Heart right ventricle (tissue), 16 donors: ENCODE measurements at regions not wholly inside any gene's neighbourhood (a gene's known extent, or its start where the extent isn't known, plus 50 kb on each side); places are given as distances from the start of the nearest gene placed in this dataset.

Source experiments
- ATAC-seq, 8 donors: fragments of 200-7000 bp; cut with Tn5 transposase; one replicate each; pipeline ENCODE4 v1.9.1; 2020; ENCODE audit warnings: mild to moderate bottlenecking in 8 of 8, moderate library complexity in 8 of 8, moderate number of reproducible peaks in 1 of 8
- DNase-seq, 2 donors: peaks; one replicate each; pipeline ENCODE4 v3.0.0-alpha.2; 2020
- H3K27ac ChIP-seq, 10 donors: fragments of 200-600 bp; sonication (generic) in 2 of 10; one replicate each; pipeline versions ENCODE4 v1.5.0 to v1.8.0; 2020 to 2022; ENCODE audit warnings: mild to moderate bottlenecking in 3 of 10
- H3K27me3 ChIP-seq, 7 donors: fragments of 200-600 bp; one replicate each; pipeline ENCODE4 v1.8.0; 2021 to 2022; ENCODE audit warnings: mild to moderate bottlenecking in 2 of 7
- H3K36me3 ChIP-seq, 9 donors: fragments of 200-600 bp; sonication (generic) in 1 of 9; one replicate each; pipeline versions ENCODE4 v1.5.0 to v1.8.0; 2020 to 2022; ENCODE audit warnings: mild to moderate bottlenecking in 2 of 9
- H3K4me1 ChIP-seq, 9 donors: fragments of 200-600 bp; sonication (generic) in 1 of 9; one replicate each; pipeline versions ENCODE4 v1.5.0 to v1.8.0; 2020 to 2022; ENCODE audit warnings: mild to moderate bottlenecking in 4 of 9
- H3K4me3 ChIP-seq, 10 donors: fragments of 200-600 bp; sonication (generic) in 2 of 10; one replicate each; pipeline versions ENCODE4 v1.5.0 to v1.8.0; 2020 to 2022; ENCODE audit warnings: mild to moderate bottlenecking in 7 of 10, moderate library complexity in 2 of 10
- H3K9me3 ChIP-seq, 11 donors: fragments of 200-600 bp in 10 of 11; sonication (generic) in 2 of 11; one replicate each; pipeline versions ENCODE4 v1.5.0 to v1.8.0; 2013 to 2022; ENCODE audit warnings: mild to moderate bottlenecking in 2 of 11, control low read depth in 1 of 11, moderate library complexity in 1 of 11
- WGBS, 2 donors: extraction: QIAGEN DNeasy Blood & Tissue Kit; methylation state at CpG; one replicate each; pipeline ENCODE4 v1.1.7; 2013; ENCODE audit warnings: inconsistent platforms in 1 of 2; 5-methylcytosine and 5-hydroxymethylcytosine counted together
- intact Hi-C, 10 donors: fragments of 100-400 bp; cut with DNase I; formaldehyde crosslinking; loops; one replicate each; pipeline versions ENCODE4 v1.11.1 to v1.14.2; 2022
- TF ChIP-seq, protein P1 (sequence below), 9 donors: fragments of 200-600 bp; sonication (generic) in 2 of 9; IDR thresholded peaks; one replicate each; pipeline versions ENCODE4 v1.5.0 to v1.8.0; 2021 to 2022; ENCODE audit warnings: antibody characterized with exemption in 9 of 9, mild to moderate bottlenecking in 5 of 9, moderate library complexity in 1 of 9
- donor health status: Arrhythmogenic right ventricular cardiomyopathy.
- donor health status: ischemic (EF 13 %, LVEDD 7.1; RV severe dilation, severe dysfunction).
- donor health status: healthy with polysubstance abuse.
- donor health status: DM: no; HTN: yes; CAD: no.
- donor health status: DM: no; HTN: no; CAD: no.
- donor health status: ischemic (EF 25% LVEDD 6.9; RV normal size, moderate dysfunction).
- donor health status: ischemic (EF 25% LVEDD 5.7; RV mildly dilated, moderate dysfunction).
- donor health status: healthy.
- donor health status: DM: yes; HTN: yes; CAD: no.
- donor health status: Ischemic cardiomyopathy.
- donor health status: ischemic (EF 35%, LVEDD 5.7; RV mildly dilated, moderate dysfunction).
- donor health status: nonischemic (EF 11% LVEDD 7.7; RV severe dilation, severe dysfunction).
- donor health status: DM: yes; HTN: yes; CAD: no.
- donor health status: PGD.
- donor health status: ischemic (EF 29% LVEDD 5.4; RV normal size, mild dysfunction).
- donor health status: nonischemic (EF 23%, LVEDD 6.1; RV moderate dilation, normal function).

DNA sequence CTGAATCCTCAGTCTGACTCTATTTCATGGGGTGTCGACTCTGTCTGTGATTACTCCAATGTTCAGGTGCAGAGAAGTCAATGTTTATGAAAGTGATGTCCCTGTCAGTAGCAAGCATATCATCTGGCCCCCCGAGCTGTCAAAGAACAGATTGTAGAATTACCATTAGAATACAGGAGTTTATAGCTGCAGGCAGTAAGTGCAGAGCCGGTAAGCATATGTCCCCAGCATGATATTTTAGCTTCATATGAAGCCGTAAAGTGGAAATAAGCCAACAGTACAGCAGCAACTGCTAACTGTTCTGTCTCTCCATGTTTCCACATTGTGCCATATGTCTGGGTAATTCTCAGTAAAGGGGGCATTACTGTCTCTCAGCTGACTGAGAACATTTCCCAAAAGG is 541.8 kb downstream of the SOX11 start:
- TF ChIP-seq, protein P1, sequence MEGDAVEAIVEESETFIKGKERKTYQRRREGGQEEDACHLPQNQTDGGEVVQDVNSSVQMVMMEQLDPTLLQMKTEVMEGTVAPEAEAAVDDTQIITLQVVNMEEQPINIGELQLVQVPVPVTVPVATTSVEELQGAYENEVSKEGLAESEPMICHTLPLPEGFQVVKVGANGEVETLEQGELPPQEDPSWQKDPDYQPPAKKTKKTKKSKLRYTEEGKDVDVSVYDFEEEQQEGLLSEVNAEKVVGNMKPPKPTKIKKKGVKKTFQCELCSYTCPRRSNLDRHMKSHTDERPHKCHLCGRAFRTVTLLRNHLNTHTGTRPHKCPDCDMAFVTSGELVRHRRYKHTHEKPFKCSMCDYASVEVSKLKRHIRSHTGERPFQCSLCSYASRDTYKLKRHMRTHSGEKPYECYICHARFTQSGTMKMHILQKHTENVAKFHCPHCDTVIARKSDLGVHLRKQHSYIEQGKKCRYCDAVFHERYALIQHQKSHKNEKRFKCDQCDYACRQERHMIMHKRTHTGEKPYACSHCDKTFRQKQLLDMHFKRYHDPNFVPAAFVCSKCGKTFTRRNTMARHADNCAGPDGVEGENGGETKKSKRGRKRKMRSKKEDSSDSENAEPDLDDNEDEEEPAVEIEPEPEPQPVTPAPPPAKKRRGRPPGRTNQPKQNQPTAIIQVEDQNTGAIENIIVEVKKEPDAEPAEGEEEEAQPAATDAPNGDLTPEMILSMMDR (IDR thresholded peaks at IDR 0.05) = no peak
- Histone ChIP-seq H3K4me1 (no peaks in the 10 kb centered on the region), H3K36me3 (no peaks in the 10 kb centered on the region), H3K27ac (no peak overlapping the region), H3K4me3 (no peak overlapping the region), H3K27me3 (peaks cover 0 to 3% (median 0%) of the 10 kb centered on the region in 7 donors), H3K9me3 (peaks cover 0 to 12% (median 0%) of the 10 kb centered on the region in 11 donors)
- DNase-seq = no peak
- ATAC-seq = no peak
- WGBS, 2 donors = 82 to 85% methylated on average over 4 of the region's 4 CpGs
- intact Hi-C loops = no loop called here

DNA sequence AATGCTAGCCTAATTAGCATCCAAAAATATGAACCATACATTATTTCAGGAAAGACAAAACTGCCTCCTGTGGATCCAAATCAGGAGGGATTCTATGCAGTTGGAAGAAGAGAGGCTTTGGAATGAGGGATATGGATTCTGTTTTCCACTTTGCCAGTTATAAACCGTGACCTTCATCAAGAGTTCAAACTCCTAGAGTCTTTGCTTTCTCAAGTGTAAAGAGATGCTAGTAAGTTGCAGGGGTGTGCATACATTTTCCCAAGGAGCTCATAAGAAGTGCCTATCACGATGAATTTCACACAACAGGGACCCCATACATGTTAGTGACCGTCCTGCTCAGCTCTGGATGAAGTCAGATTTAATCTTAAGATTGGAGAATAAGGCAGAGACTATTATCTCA is 542.5 kb downstream of the SOX11 start:
- intact Hi-C loops = no loop called here

DNA sequence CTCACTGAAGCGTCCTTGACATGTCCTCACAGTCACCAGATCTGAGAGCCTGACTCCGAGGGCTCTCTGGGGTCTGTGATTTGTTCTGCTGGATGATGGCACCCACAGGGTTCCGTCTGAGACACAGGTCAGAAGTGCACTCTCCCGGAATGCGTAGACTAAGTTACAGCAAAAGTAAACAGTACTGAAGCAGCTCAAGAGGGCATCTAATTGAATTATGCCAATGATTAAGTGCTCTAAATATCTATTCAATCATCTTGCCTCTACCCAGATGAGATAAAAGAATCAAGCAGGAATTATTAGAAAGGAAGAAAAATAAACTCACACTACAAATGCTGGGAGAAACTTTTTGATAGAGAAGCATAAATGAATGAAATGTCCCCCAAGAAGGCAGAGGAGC is 544.1 kb downstream of the SOX11 start:
- H3K4me1 ChIP-seq = no peaks in the 10 kb centered on the region
- WGBS, 2 donors = 50 to 62% methylated on average over 5 of the region's 5 CpGs
- TF ChIP-seq, protein P1 (IDR thresholded peaks at IDR 0.05) = no peak
- DNase-seq (no peak), ATAC-seq (no peak)
- H3K9me3 ChIP-seq = peaks cover 0 to 17% (median 0%) of the 10 kb centered on the region in 11 donors
- H3K27me3 ChIP-seq = peaks cover 0 to 4% (median 0%) of the 10 kb centered on the region in 7 donors
- H3K4me3 ChIP-seq = no peak overlapping the region
- H3K27ac ChIP-seq = no peak overlapping the region
- intact Hi-C loops = no loop called here
- no peaks in the 10 kb centered on the region for H3K36me3 ChIP-seq

More for the DNA sequence above, 542.5 kb downstream of the SOX11 start:
- no peaks in the 10 kb centered on the region for H3K4me1 ChIP-seq
- TF ChIP-seq, protein P1 (IDR thresholded peaks at IDR 0.05) = no peak
- H3K9me3 ChIP-seq = peaks cover 0 to 19% (median 0%) of the 10 kb centered on the region in 11 donors
- ATAC-seq = no peak
- no peak overlapping the region for H3K4me3 ChIP-seq
- H3K36me3 ChIP-seq = no peaks in the 10 kb centered on the region
- H3K27me3 ChIP-seq = peaks cover 0 to 3% (median 0%) of the 10 kb centered on the region in 7 donors
- 79 to 86% methylated on average over 3 of the region's 3 CpGs for WGBS, 2 donors
- no peak overlapping the region for H3K27ac ChIP-seq
- no peak for DNase-seq

DNA sequence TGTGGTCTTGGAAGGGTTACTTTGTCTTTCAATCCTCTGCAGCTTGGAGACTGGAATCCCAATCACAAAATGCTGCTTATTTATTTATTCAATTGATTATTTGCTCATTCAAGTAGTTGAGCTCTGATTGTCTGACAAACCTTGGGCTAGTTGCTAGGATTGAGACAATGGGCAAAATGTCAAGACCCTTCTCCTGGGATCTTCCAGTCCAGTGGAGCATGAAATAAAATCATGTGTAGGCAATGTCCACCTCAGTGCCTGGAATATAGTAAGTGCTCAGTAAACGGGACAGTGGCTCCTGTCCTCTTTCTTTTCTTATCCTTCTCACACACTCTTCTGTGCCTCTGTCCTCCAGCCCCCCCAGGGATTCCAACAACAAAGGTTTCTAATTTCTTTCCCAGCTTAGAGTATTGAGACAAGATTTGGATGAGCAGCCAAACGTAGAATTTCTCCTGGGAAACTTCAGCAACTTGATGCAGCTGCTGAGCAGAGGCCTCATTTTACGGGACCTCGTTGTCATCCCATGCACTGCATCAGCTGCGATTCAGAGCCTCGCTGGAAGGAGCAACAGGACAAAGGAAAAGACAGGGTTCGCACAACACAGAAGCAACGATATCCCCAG is 545.0 kb downstream of the SOX11 start:
- Histone ChIP-seq H3K4me1 (no peaks in the 10 kb centered on the region), H3K4me3 (no peak overlapping the region), H3K27ac (no peak overlapping the region), H3K36me3 (no peaks in the 10 kb centered on the region), H3K27me3 (peaks cover 0 to 4% (median 0%) of the 10 kb centered on the region in 7 donors), H3K9me3 (peaks cover 0 to 18% (median 0%) of the 10 kb centered on the region in 11 donors)
- intact Hi-C loops = no loop called here
- DNase-seq = peak in 1 of 2 donors; percentile 16
- ATAC-seq = peak in 1 of 8 donors; percentile 14
- 83 to 85% methylated on average over 8 of the region's 8 CpGs for WGBS, 2 donors
- TF ChIP-seq, protein P1 (IDR thresholded peaks at IDR 0.05) = no peak
